MM.1S (cell line): ENCODE measurements at regions not wholly inside any gene's neighbourhood (a gene's known extent, or its start where the extent isn't known, plus 50 kb on each side); places are given as distances from the start of the nearest gene placed in this dataset.

Source experiments
- CTCF ChIP-seq: fragments of 300-600 bp; sonication (generic); IDR thresholded peaks from 2 replicates; pipeline ENCODE4 v1.5.1; 2016; ENCODE audit warnings: antibody characterized with exemption, low read length, mixed read lengths
- EZH2 ChIP-seq: fragments of 300-600 bp; sonication (generic); optimal IDR thresholded peaks from 2 replicates; pipeline ENCODE3; 2017; ENCODE audit warnings: low read depth, mild to moderate bottlenecking, antibody characterized with exemption, low read length, mixed read lengths

GRCh38 chr6:96716221-96716620, 121.1 kb downstream of the GPR63 start:
- TF ChIP-seq CTCF (peak; percentile 13; the same call in 1 of the 2 replicates), EZH2 (no peak)
